DMS 273 treated with DMSO at 0.1 percent for 48 hours (cell line): ENCODE measurements at regions not wholly inside any gene's neighbourhood (a gene's known extent, or its start where the extent isn't known, plus 50 kb on each side); places are given as distances from the start of the nearest gene placed in this dataset.

Experiments used
- DNase-seq: peaks from one replicate; lab custom pipeline; 2025; lab: John Stamatoyannopoulos, UW

DNA sequence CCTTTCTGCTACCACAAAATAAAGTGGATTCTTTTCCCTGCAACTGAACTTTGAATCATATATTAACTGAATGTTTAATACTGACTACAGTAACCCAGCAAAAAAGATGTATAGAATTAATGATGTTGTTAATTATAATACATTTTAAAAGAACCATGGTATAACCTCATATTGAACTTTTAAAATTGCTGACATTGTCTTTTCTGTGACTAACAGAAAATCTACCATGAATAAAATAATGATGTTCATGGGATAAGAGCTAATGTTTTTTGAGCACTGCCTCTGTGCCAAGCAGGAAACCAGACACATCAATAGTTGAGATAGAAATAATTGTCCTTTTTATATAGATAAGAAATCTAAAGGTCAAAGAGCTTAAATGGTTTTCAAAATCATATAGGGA, 691.9 kb downstream of the PDHA2 start:
- no peak for DNase-seq

- no peak for DNase-seq
These were observed 703.5 kb downstream of the PDHA2 start for GRCh38 chr4:96543346-96543745.

GRCh38 chr4:96558466-96558865, 718.6 kb downstream of the PDHA2 start:
- no peak for DNase-seq

- DNase-seq, result no peak
These were observed 726.9 kb downstream of the PDHA2 start for GRCh38 chr4:96566755-96567154.

- no peak for DNase-seq
These were observed 745.4 kb downstream of the PDHA2 start for GRCh38 chr4:96585304-96585703.

DNA sequence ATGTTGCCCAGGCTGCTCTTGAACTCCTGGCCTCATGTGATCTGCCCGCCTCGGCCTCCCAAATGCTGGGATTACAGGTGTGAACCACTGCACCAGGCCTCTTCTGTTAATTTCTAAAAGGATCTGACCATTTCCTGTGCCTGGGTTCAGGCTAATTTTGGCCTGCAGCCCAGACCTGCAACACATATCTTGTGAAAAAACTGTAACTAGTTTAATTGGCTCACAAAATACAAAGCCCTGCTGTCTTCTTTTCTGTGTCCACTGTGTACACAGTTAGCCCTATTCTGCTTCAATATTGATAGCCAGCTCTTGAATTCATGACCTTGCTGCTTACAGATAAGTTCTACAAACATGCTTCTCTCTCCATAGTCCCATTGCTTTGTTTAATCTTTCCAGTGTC, 753.5 kb downstream of the PDHA2 start:
- no peak for DNase-seq

GRCh38 chr4:96598465-96598864, 758.6 kb downstream of the PDHA2 start:
- no peak for DNase-seq

DNA sequence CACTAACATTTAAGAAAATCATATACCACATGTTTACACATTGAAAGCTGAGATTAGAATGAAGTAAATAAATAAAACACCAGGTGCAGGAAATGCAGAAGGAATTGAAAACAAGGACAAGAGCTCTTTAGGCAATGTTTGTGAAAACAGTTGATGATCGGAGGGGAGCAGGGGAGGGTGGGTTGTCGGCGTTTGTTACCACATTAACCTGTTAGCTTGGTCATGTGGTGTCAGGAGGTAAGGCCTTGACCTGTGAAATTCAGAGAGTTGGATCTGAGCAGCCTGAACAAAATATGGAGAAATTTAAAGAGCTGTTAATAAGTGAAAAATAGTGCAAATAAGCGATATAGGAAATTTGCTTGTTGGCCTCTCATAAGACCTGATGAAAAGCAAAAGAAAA, 759.9 kb downstream of the PDHA2 start:
- no peak for DNase-seq

- DNase-seq, result no peak
These were observed 762.8 kb downstream of the PDHA2 start for GRCh38 chr4:96602661-96603060.

GRCh38 chr4:96603641-96604040, 763.7 kb downstream of the PDHA2 start:
- no peak for DNase-seq

- no peak for DNase-seq
These were observed 766.6 kb downstream of the PDHA2 start for GRCh38 chr4:96606451-96606850.

GRCh38 chr4:96626023-96626422, 786.1 kb downstream of the PDHA2 start:
- DNase-seq, result no peak

DNA sequence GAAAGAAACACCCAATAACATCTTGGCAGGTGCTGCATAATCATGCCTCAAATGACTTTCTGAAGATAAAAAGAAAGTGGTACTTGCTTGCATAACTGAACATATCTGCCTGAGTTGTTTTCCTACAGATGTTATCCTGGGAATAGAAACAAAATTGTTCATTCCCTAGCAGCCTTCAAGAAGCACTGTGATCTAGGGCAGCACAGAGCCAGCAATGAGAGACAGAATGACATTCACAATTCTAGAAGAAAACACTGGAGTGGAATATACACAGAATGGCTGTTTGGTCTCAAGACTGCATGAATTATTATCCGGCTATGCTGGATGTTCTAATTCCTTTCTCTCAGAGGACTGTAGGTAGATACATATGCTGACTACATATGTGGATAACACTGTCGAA, 790.9 kb downstream of the PDHA2 start:
- DNase-seq, result no peak

DNA sequence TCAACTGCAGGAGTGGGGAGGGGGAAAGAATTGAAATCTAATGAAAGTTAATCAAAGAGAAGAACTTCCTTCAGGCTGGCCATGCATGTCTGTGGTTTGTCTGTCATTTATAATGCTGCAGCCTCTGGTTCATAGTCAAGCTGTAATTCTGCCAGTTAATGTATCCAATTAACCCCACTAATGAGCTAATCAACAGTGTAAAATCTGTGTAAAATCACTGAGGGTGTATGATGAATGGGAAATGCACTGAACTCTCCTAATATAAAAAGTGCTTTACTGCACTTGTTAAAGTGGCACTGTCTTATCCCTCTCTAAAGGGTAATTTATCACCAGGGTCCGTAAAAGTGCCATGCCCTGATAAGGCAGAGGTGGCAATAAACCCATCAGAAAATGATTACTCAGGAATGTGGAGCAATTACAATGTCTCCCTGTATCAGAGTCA, 798.1 kb downstream of the PDHA2 start:
- no peak for DNase-seq

DNA sequence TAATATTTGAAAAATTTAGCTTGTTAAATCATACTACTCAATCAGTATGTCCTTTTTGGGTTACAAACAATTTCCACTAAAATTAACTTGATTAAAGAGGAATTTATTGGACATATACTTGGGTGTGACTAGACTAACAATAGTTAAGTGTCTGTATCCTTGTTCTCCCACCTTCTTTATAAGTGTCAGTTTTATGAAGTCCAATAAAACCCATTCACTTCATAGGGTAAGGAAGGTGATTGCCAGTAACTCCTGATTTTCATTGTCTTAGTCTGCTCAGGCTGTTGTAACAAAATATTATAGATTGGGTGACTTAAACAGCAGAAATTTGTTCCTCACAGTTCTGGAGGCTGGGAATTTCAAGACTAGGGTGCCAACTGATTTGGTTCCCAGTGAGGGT, 800.0 kb downstream of the PDHA2 start:
- no peak for DNase-seq

- no peak for DNase-seq
These were observed 802.6 kb downstream of the PDHA2 start for GRCh38 chr4:96642490-96642889.

DNA sequence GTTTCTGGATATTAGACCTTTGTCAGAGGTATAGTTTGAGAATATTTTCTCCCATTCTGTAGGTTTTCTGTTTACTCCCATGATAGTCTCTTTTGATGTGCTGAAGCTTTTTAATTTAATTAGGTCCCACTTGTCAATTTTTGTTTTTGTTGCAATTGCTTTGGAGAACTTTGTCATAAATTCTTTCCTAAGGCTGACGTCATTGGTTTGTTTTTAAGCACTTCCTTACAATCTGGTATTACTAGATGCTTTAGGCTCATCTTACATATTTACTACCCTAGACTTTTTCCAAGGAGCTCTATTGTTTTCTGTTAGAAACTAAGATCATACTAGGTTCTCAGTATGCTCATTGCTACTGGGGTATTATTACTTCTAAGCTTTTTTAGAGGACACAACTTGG, 806.3 kb downstream of the PDHA2 start:
- no peak for DNase-seq

- no peak for DNase-seq
These were observed 809.6 kb downstream of the PDHA2 start for GRCh38 chr4:96649536-96649935.

DNA sequence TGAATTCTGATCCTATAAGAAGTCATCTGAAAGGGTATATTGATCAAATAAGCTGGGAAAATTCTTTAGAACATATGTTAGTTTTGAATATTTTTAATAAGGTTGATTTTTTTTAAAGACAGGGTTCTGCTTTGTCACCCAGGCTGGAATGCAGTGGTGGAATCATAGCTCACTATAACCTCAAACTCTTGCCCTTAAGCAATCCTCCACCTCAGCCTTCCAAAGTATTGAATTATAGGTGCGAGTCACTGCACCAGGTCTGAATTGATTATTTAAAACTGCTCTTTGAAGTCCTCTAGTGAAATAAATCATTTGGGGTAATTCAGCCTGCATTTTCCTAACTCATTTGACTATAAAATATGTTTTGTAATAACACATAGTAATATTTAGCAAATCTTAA, 812.3 kb downstream of the PDHA2 start:
- DNase-seq, result no peak

DNA sequence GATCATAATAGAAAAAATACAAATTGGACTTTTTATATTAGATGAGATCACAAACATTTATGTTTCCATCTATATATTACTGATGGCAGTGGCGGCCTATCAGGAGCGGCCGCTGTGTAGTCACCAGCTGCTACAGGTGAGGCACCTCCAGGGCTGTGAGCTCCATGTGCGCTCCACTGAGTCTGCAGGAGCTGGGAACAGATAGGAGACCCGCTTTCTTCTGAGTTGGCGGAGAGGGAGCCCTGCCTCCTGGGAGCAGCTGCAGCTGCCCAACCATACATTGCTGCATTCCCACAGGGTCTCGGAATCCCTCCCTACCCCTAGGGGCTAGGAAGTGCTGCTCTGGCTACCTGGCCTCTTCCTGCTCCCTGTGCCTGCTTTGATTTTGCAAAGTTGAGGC, 812.9 kb downstream of the PDHA2 start:
- no peak for DNase-seq

- DNase-seq, result no peak
These were observed 814.2 kb downstream of the PDHA2 start for GRCh38 chr4:96654045-96654444.

DNA sequence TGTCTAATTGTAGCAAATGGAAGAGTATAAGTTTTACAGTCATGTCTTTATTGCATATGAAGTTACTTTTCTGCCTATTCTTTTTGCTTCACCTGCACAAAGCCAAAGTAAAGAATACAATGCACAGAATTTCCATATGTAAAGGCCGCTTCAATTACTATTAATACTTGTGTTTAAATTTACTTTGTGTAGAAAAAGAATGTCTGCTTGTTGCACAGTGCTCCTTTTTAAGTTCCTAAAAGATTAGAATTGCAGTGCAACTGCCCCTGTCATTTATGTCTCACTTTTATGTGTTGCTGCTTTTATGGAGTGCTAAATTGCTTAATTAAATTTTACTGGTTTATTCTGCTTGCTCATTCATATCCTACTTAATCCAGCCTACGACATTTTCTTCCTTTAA, 830.5 kb downstream of the PDHA2 start:
- DNase-seq, result no peak

- no peak for DNase-seq
These were observed 835.5 kb downstream of the PDHA2 start for GRCh38 chr4:96675416-96675815.

GRCh38 chr4:96675896-96676295, 836.0 kb downstream of the PDHA2 start:
- no peak for DNase-seq

DNA sequence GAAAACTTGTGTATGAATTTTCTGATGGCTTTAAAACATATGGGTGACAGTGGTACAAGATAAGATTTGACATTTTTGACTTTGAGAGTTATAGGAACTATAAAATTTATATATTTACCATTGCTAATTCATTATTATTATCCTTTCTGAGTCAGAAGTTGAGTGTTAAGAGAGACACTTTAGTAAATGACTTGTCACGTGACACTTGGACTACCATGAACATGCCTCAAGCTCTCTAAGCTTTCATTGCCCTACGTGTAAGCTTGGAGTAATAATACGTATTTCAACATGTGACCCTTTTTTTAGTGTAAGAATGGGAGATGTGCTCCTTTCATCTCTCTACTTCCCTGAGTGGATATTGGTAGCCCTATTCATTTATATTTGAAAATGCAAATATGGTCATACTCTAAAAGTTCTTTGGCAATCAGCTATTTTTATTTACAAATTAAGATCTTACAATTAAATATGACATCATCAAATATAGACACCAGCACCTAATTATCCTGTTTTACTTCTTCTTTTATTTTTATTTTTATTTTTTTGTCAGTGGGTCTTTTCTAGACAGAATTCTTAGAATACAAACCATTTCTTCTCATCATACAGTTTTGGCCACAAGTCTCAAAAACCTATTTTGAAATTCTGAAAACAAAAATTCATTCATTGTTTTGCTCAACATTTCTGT, 837.0 kb downstream of the PDHA2 start:
- no peak for DNase-seq
